ENCODE measurements at regions not wholly inside any gene's neighbourhood (a gene's known extent, or its start where the extent isn't known, plus 50 kb on each side); places are given as distances from the start of the nearest gene placed in this dataset.

- H3K36me3 ChIP-seq (ENCODE audit: control insufficient read depth in 1 of 2, insufficient read depth in 2 of 2, low read length in 2 of 2): no peaks in the 10 kb centered on the region
- DNase-seq: no peak
- no peak overlapping the region for H4K91ac ChIP-seq (ENCODE audit: low read depth, low read length)
- H3K4me3 ChIP-seq (ENCODE audit: low read depth, low read length): no peak overlapping the region
- H3K14ac ChIP-seq (ENCODE audit: low read length): no peak overlapping the region
- H3K9me3 ChIP-seq (ENCODE audit: insufficient read depth, low read depth, low read length): no peaks in the 10 kb centered on the region
- no peak overlapping the region for H2BK12ac ChIP-seq (ENCODE audit: low read length)
- no peaks in the 10 kb centered on the region for H3K27me3 ChIP-seq (ENCODE audit: insufficient read depth, low read length)
- H3K18ac ChIP-seq (ENCODE audit: low read length): no peak overlapping the region
- no peak overlapping the region for H3K4me2 ChIP-seq (ENCODE audit: low read length)
- H3K27ac ChIP-seq (ENCODE audit: low read depth, low read length): no peak overlapping the region
- H3K4me1 ChIP-seq (ENCODE audit: control insufficient read depth in 1 of 2, insufficient read depth in 2 of 2, low read length in 2 of 2): no peaks in the 10 kb centered on the region
- WGBS (ENCODE audit: extremely low coverage, insufficient coverage, insufficient read length): no CpG with 5 or more reads among the region's 13 CpGs
- no peak overlapping the region for H2BK120ac ChIP-seq (ENCODE audit: insufficient read depth, low read length, poor library complexity)
- H3K9ac ChIP-seq (ENCODE audit: low read length): no peak overlapping the region
- H4K8ac ChIP-seq (ENCODE audit: low read depth, low read length): no peak overlapping the region
- no peak overlapping the region for H2BK5ac ChIP-seq (ENCODE audit: low read depth, low read length, poor library complexity)
- no peak overlapping the region for H2AK5ac ChIP-seq (ENCODE audit: low read length)
- no peak overlapping the region for H4K12ac ChIP-seq (ENCODE audit: low read depth, low read length)
- H3K79me2 ChIP-seq (ENCODE audit: control insufficient read depth, insufficient read depth, low read length, poor library complexity): no peaks in the 10 kb centered on the region
- no peak overlapping the region for H3K4ac ChIP-seq (ENCODE audit: low read depth, low read length)
- H3K79me1 ChIP-seq (ENCODE audit: low read length): no peaks in the 10 kb centered on the region
- no peak overlapping the region for H3K23ac ChIP-seq (ENCODE audit: low read length)
- H2AFZ ChIP-seq (ENCODE audit: insufficient read depth, low read length, poor library complexity): no peak overlapping the region
These were observed 360.2 kb downstream of the CDH7 start for GRCh38 chr18:66111018-66111417.

GRCh38 chr18:66110607-66111006 lies 359.8 kb downstream of the CDH7 start:
- Histone ChIP-seq H3K18ac (ENCODE audit: low read length) (no peak overlapping the region), H3K79me1 (ENCODE audit: low read length) (no peaks in the 10 kb centered on the region), H4K12ac (ENCODE audit: low read depth, low read length) (no peak overlapping the region), H3K27ac (ENCODE audit: low read depth, low read length) (no peak overlapping the region), H3K36me3 (ENCODE audit: control insufficient read depth in 1 of 2, insufficient read depth in 2 of 2, low read length in 2 of 2) (no peaks in the 10 kb centered on the region), H3K14ac (ENCODE audit: low read length) (no peak overlapping the region), H2BK12ac (ENCODE audit: low read length) (no peak overlapping the region), H3K9me3 (ENCODE audit: insufficient read depth, low read depth, low read length) (no peaks in the 10 kb centered on the region), H4K91ac (ENCODE audit: low read depth, low read length) (no peak overlapping the region), H3K4ac (ENCODE audit: low read depth, low read length) (no peak overlapping the region), H3K4me3 (ENCODE audit: low read depth, low read length) (no peak overlapping the region), H3K27me3 (ENCODE audit: insufficient read depth, low read length) (no peaks in the 10 kb centered on the region), H3K4me1 (ENCODE audit: control insufficient read depth in 1 of 2, insufficient read depth in 2 of 2, low read length in 2 of 2) (no peaks in the 10 kb centered on the region), H3K9ac (ENCODE audit: low read length) (no peak overlapping the region), H3K4me2 (ENCODE audit: low read length) (no peak overlapping the region), H2AFZ (ENCODE audit: insufficient read depth, low read length, poor library complexity) (no peak overlapping the region), H2BK120ac (ENCODE audit: insufficient read depth, low read length, poor library complexity) (no peak overlapping the region), H3K79me2 (ENCODE audit: control insufficient read depth, insufficient read depth, low read length, poor library complexity) (no peaks in the 10 kb centered on the region), H4K8ac (ENCODE audit: low read depth, low read length) (no peak overlapping the region), H2BK5ac (ENCODE audit: low read depth, low read length, poor library complexity) (no peak overlapping the region), H3K23ac (ENCODE audit: low read length) (no peak overlapping the region), H2AK5ac (ENCODE audit: low read length) (no peak overlapping the region)
- WGBS (ENCODE audit: extremely low coverage, insufficient coverage, insufficient read length): 100% methylated on average over 1 of the region's 1 CpG
- no peak for DNase-seq

- Histone ChIP-seq H2BK120ac (ENCODE audit: insufficient read depth, low read length, poor library complexity) (no peak overlapping the region), H3K79me1 (ENCODE audit: low read length) (no peaks in the 10 kb centered on the region), H2BK5ac (ENCODE audit: low read depth, low read length, poor library complexity) (no peak overlapping the region), H3K14ac (ENCODE audit: low read length) (no peak overlapping the region), H3K9ac (ENCODE audit: low read length) (no peak overlapping the region), H2AK5ac (ENCODE audit: low read length) (no peak overlapping the region), H3K4ac (ENCODE audit: low read depth, low read length) (no peak overlapping the region), H3K27me3 (ENCODE audit: insufficient read depth, low read length) (no peaks in the 10 kb centered on the region), H3K4me2 (ENCODE audit: low read length) (no peak overlapping the region), H3K27ac (ENCODE audit: low read depth, low read length) (no peak overlapping the region), H4K12ac (ENCODE audit: low read depth, low read length) (no peak overlapping the region), H3K4me3 (ENCODE audit: low read depth, low read length) (no peak overlapping the region), H3K9me3 (ENCODE audit: insufficient read depth, low read depth, low read length) (no peaks in the 10 kb centered on the region), H4K8ac (ENCODE audit: low read depth, low read length) (no peak overlapping the region), H2BK12ac (ENCODE audit: low read length) (no peak overlapping the region), H2AFZ (ENCODE audit: insufficient read depth, low read length, poor library complexity) (no peak overlapping the region), H3K36me3 (ENCODE audit: control insufficient read depth in 1 of 2, insufficient read depth in 2 of 2, low read length in 2 of 2) (no peaks in the 10 kb centered on the region), H3K79me2 (ENCODE audit: control insufficient read depth, insufficient read depth, low read length, poor library complexity) (no peaks in the 10 kb centered on the region), H3K23ac (ENCODE audit: low read length) (no peak overlapping the region), H3K4me1 (ENCODE audit: control insufficient read depth in 1 of 2, insufficient read depth in 2 of 2, low read length in 2 of 2) (no peaks in the 10 kb centered on the region), H3K18ac (ENCODE audit: low read length) (no peak overlapping the region), H4K91ac (ENCODE audit: low read depth, low read length) (no peak overlapping the region)
- DNase-seq: no peak
- WGBS (ENCODE audit: extremely low coverage, insufficient coverage, insufficient read length): no CpG with 5 or more reads among the region's 1 CpG
These were observed 359.2 kb downstream of the CDH7 start for GRCh38 chr18:66109981-66110380.

GRCh38 chr18:66107546-66107945 lies 356.7 kb downstream of the CDH7 start:
- H3K4me1 ChIP-seq (ENCODE audit: control insufficient read depth in 1 of 2, insufficient read depth in 2 of 2, low read length in 2 of 2): no peaks in the 10 kb centered on the region
- no peak overlapping the region for H2BK120ac ChIP-seq (ENCODE audit: insufficient read depth, low read length, poor library complexity)
- H3K14ac ChIP-seq (ENCODE audit: low read length): no peak overlapping the region
- no peak overlapping the region for H3K4ac ChIP-seq (ENCODE audit: low read depth, low read length)
- H4K12ac ChIP-seq (ENCODE audit: low read depth, low read length): no peak overlapping the region
- no peak overlapping the region for H3K23ac ChIP-seq (ENCODE audit: low read length)
- no peak overlapping the region for H3K4me2 ChIP-seq (ENCODE audit: low read length)
- no peak overlapping the region for H3K18ac ChIP-seq (ENCODE audit: low read length)
- no CpG with 5 or more reads among the region's 3 CpGs for WGBS (ENCODE audit: extremely low coverage, insufficient coverage, insufficient read length)
- no peak overlapping the region for H2BK5ac ChIP-seq (ENCODE audit: low read depth, low read length, poor library complexity)
- no peak for DNase-seq
- no peaks in the 10 kb centered on the region for H3K36me3 ChIP-seq (ENCODE audit: control insufficient read depth in 1 of 2, insufficient read depth in 2 of 2, low read length in 2 of 2)
- no peak overlapping the region for H2AFZ ChIP-seq (ENCODE audit: insufficient read depth, low read length, poor library complexity)
- H3K79me1 ChIP-seq (ENCODE audit: low read length): no peaks in the 10 kb centered on the region
- no peaks in the 10 kb centered on the region for H3K79me2 ChIP-seq (ENCODE audit: control insufficient read depth, insufficient read depth, low read length, poor library complexity)
- no peaks in the 10 kb centered on the region for H3K27me3 ChIP-seq (ENCODE audit: insufficient read depth, low read length)
- no peak overlapping the region for H3K27ac ChIP-seq (ENCODE audit: low read depth, low read length)
- H2AK5ac ChIP-seq (ENCODE audit: low read length): no peak overlapping the region
- no peak overlapping the region for H2BK12ac ChIP-seq (ENCODE audit: low read length)
- no peak overlapping the region for H4K91ac ChIP-seq (ENCODE audit: low read depth, low read length)
- no peak overlapping the region for H3K4me3 ChIP-seq (ENCODE audit: low read depth, low read length)
- no peaks in the 10 kb centered on the region for H3K9me3 ChIP-seq (ENCODE audit: insufficient read depth, low read depth, low read length)
- no peak overlapping the region for H4K8ac ChIP-seq (ENCODE audit: low read depth, low read length)
- no peak overlapping the region for H3K9ac ChIP-seq (ENCODE audit: low read length)
